ENCODE measurements at regions not wholly inside any gene's neighbourhood (a gene's known extent, or its start where the extent isn't known, plus 50 kb on each side); places are given as distances from the start of the nearest gene placed in this dataset.
"Not testable (repeated sequence)": the region's sequence is repeated elsewhere in the genome, so short reads cannot be mapped to it uniquely, and the experiment has no call there.

- DNase-seq, result no peak
Measured at GRCh38 chr2:136715146-136715545, 50.2 kb upstream of the THSD7B start.

GRCh38 chr2:136714452-136714951 lies 50.8 kb upstream of the THSD7B start:
- DNase-seq, result no peak

GRCh38 chr2:136713739-136714138 lies 51.6 kb upstream of the THSD7B start:
- no peak for DNase-seq

- DNase-seq, result no peak
Measured at GRCh38 chr2:136705336-136705735, 60.0 kb upstream of the THSD7B start.

- no peak for DNase-seq
Measured at GRCh38 chr2:136703214-136703613, 62.1 kb upstream of the THSD7B start.

- DNase-seq, result no peak
Measured at GRCh38 chr2:136696438-136696837, 68.9 kb upstream of the THSD7B start.

- DNase-seq, result no peak
Measured at GRCh38 chr2:136693966-136694365, 71.4 kb upstream of the THSD7B start.

- not testable (repeated sequence) for DNase-seq
Measured at GRCh38 chr2:136680079-136680478, 85.3 kb upstream of the THSD7B start.

- no peak for DNase-seq
Measured at GRCh38 chr2:136665736-136666135, 99.6 kb upstream of the THSD7B start.

GRCh38 chr2:136664713-136665405 lies 100.5 kb upstream of the THSD7B start:
- DNase-seq, result no peak

- DNase-seq, result no peak
Measured at GRCh38 chr2:136658201-136658600, 107.1 kb upstream of the THSD7B start.

GRCh38 chr2:136653861-136654260 lies 111.5 kb upstream of the THSD7B start:
- no peak for DNase-seq

- no peak for DNase-seq
Measured at GRCh38 chr2:136651456-136652010, 113.8 kb upstream of the THSD7B start.

- DNase-seq, result no peak
Measured at GRCh38 chr2:136647039-136647438, 118.3 kb upstream of the THSD7B start.

GRCh38 chr2:136645236-136645828 lies 120.0 kb upstream of the THSD7B start:
- no peak for DNase-seq

GRCh38 chr2:136639651-136640050 lies 125.7 kb upstream of the THSD7B start:
- no peak for DNase-seq

GRCh38 chr2:136638193-136638592 lies 127.2 kb upstream of the THSD7B start:
- DNase-seq, result no peak

GRCh38 chr2:136637402-136637801 lies 127.9 kb upstream of the THSD7B start:
- DNase-seq, result no peak

- no peak for DNase-seq
Measured at GRCh38 chr2:136628490-136628889, 136.9 kb upstream of the THSD7B start.

- DNase-seq, result no peak
Measured at GRCh38 chr2:136613096-136613495, 152.2 kb upstream of the THSD7B start.

GRCh38 chr2:136612079-136612478 lies 153.3 kb upstream of the THSD7B start:
- DNase-seq, result no peak

GRCh38 chr2:136611451-136611850 lies 153.9 kb upstream of the THSD7B start:
- DNase-seq, result no peak

- DNase-seq, result no peak
Measured at GRCh38 chr2:136582628-136583205, 182.6 kb upstream of the THSD7B start.

GRCh38 chr2:136572335-136572734 lies 193.0 kb upstream of the THSD7B start:
- no peak for DNase-seq
